ENCODE measurements at regions not wholly inside any gene's neighbourhood (a gene's known extent, or its start where the extent isn't known, plus 50 kb on each side); places are given as distances from the start of the nearest gene placed in this dataset.

DNA sequence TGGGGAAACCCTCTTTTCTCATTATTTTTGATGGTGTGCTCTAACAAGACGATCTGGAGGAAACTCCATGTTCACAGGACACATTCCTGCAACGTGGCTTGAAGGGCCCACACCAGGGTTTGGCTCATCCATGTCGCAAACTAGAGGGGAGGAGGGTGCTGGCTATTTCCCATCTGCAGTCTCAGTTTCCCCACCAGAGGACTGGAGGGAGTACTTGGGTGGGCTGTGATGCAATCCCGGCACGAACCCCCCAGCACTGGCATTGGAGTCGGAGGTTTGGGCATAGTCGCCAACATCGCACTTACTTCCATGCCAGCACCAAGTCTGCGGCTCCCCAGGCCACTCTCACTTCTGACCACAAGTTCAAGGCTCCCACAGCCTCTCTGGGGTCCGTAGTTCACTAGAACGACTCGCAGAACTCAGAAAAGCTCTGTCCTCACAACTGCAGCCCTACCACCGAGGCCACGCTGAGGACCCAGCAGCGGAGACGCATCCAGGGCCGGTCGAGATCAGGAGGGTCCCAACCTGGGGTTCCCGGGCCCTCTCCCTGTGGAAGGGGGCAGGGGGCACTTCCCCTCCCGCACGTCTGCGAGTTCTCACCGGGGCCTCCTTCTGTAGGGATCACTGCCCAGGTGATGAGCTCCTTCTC is 165.6 kb upstream of the SOX1 start:
- TF ChIP-seq, protein P1, sequence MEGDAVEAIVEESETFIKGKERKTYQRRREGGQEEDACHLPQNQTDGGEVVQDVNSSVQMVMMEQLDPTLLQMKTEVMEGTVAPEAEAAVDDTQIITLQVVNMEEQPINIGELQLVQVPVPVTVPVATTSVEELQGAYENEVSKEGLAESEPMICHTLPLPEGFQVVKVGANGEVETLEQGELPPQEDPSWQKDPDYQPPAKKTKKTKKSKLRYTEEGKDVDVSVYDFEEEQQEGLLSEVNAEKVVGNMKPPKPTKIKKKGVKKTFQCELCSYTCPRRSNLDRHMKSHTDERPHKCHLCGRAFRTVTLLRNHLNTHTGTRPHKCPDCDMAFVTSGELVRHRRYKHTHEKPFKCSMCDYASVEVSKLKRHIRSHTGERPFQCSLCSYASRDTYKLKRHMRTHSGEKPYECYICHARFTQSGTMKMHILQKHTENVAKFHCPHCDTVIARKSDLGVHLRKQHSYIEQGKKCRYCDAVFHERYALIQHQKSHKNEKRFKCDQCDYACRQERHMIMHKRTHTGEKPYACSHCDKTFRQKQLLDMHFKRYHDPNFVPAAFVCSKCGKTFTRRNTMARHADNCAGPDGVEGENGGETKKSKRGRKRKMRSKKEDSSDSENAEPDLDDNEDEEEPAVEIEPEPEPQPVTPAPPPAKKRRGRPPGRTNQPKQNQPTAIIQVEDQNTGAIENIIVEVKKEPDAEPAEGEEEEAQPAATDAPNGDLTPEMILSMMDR (IDR thresholded peaks at IDR 0.05), result no peak
- no peak for TF ChIP-seq POLR2A (IDR thresholded peaks at IDR 0.05)
- no peaks in the 10 kb centered on the region for H3K9me3 ChIP-seq
- no peaks in the 10 kb centered on the region for H3K36me3 ChIP-seq
- H3K27ac ChIP-seq, result no peak overlapping the region
- 71 to 87% (median 82%) methylated on average over 16 to 23 of the region's 23 CpGs for WGBS, 4 donors
- DNase-seq (no peak), ATAC-seq (no peak)
- H3K4me1 ChIP-seq, result no peaks in the 10 kb centered on the region
- H3K27me3 ChIP-seq, result peaks cover 0 to 25% (median 0%) of the 10 kb centered on the region in 9 donors
- intact Hi-C loops (cut with DNase I), result no loop called here
- no peak overlapping the region for H3K4me3 ChIP-seq

DNA sequence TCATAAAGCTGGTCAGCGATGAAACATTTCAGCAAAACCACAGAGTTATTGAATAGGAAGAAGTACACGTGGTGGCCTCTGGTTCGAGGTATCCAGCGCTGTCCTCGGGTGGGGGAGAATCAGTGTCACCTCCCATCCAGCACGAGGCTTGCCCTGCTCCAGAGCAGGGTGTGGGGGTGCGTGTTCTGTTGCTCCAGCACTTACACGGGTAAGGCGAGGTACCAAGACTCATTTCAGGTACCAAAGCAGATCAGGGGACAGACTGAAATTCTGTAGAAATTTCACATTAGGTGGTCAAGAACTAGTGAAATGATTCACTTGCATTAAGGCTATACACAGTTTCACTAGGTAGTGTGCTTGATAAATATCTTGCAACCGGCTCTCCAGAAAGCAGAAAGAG is 164.2 kb upstream of the SOX1 start:
- Histone ChIP-seq H3K9me3 (no peaks in the 10 kb centered on the region), H3K36me3 (no peaks in the 10 kb centered on the region), H3K4me1 (no peaks in the 10 kb centered on the region), H3K27me3 (peaks cover 0 to 15% (median 0%) of the 10 kb centered on the region in 9 donors), H3K27ac (no peak overlapping the region), H3K4me3 (no peak overlapping the region)
- DNase-seq, result peak in 1 of 5 donors; percentile 6
- WGBS, 4 donors, result 80 to 86% (median 82%) methylated on average over 10 of the region's 10 CpGs
- TF ChIP-seq, protein P1 (IDR thresholded peaks at IDR 0.05), result no peak
- no peak for TF ChIP-seq POLR2A (IDR thresholded peaks at IDR 0.05)
- intact Hi-C loops (cut with DNase I), result no loop called here
- no peak for ATAC-seq

DNA sequence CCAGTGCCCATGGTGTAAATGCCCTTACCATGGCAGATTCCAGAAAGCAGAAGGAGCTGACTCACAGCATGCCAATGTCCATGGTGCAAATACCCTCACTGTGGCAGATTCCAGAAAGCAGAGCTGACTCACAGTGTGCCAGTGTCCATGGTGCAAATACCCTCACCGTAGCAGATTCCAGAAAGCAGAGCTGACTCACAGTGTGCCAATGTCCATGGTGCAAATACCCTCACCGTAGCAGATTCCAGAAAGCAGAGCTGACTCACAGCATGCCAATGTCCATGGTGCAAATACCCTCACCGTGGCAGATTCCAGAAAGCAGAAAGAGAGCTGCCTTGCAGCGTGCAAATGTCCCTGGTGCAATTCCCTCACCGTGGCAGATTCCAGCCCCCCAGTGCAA is 163.8 kb upstream of the SOX1 start:
- Histone ChIP-seq H3K4me1 (no peaks in the 10 kb centered on the region), H3K27ac (no peak overlapping the region), H3K27me3 (peaks cover 0 to 15% (median 0%) of the 10 kb centered on the region in 9 donors), H3K4me3 (no peak overlapping the region), H3K9me3 (no peaks in the 10 kb centered on the region), H3K36me3 (no peaks in the 10 kb centered on the region)
- TF ChIP-seq, protein P1 (IDR thresholded peaks at IDR 0.05), result no peak
- no peak for TF ChIP-seq POLR2A (IDR thresholded peaks at IDR 0.05)
- 73 to 84% (median 82%) methylated on average over 5 of the region's 5 CpGs for WGBS, 4 donors
- peak in 1 of 5 donors; percentile 1 for DNase-seq
- intact Hi-C loops (cut with DNase I), result no loop called here
- no peak for ATAC-seq

DNA sequence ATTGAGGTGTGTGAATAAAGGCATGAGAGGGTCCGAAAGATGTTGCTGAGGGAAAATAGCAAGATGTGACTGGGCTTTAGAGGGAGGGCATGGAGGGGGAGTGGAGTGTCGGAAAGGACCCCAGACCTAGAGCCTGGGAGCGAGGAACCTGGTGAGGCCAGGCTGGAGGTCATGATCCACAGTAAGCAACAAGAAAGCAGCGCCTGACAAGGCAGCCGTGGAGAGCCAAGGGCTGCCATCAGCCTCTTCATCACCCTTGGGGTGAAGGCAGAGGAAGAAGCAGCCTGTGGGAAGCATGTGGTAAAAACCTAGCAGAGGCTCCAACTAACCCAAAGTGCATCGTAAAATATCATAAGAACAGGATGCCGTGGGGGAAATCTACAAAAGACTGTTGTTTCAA is 162.8 kb upstream of the SOX1 start:
- no peak overlapping the region for H3K27ac ChIP-seq
- no peak overlapping the region for H3K4me3 ChIP-seq
- WGBS, 4 donors, result 83 to 87% (median 85%) methylated on average over 7 of the region's 7 CpGs
- H3K36me3 ChIP-seq, result no peaks in the 10 kb centered on the region
- H3K4me1 ChIP-seq, result no peaks in the 10 kb centered on the region
- H3K9me3 ChIP-seq, result no peaks in the 10 kb centered on the region
- intact Hi-C loops (cut with DNase I), result no loop called here
- TF ChIP-seq, protein P1 (IDR thresholded peaks at IDR 0.05), result no peak
- TF ChIP-seq POLR2A (IDR thresholded peaks at IDR 0.05), result no peak
- H3K27me3 ChIP-seq, result peaks cover 0 to 15% (median 0%) of the 10 kb centered on the region in 9 donors
- DNase-seq (peak in 1 of 5 donors; percentile 3), ATAC-seq (no peak)
